ENCODE measurements at regions not wholly inside any gene's neighbourhood (a gene's known extent, or its start where the extent isn't known, plus 50 kb on each side); places are given as distances from the start of the nearest gene placed in this dataset.

GRCh38 chr9:20291201-20291600 lies 331.1 kb downstream of the MLLT3 start:
- no peak for DNase-seq

- DNase-seq, result no peak
These were observed 332.0 kb downstream of the MLLT3 start for GRCh38 chr9:20290257-20290656.

DNA sequence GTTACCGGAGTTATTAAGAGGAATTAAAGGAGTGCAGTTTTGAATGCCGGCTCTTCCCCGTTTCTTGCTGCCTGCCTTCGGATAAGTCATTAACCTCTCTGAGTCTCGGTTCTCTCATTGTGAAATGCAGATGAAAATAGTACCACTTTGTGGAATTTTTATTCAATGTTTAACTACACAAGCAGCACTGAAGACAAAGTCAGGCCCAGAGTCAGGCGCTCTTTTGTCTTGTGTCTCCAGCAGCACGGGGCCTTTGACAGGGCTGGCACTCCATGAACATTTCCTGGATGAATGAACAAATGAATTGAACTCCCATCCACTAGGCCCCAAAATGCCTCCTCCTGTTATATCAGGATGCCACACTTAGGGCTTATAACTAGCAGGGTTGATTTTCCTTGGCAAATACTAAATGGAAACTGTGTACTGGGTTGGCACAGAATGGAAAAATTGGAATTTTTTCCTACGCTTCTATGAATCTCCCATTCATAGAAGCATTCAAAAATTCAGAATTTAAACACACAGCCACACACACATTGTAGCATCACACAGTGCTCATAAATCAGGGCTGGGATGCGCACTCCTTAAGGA lies 332.8 kb downstream of the MLLT3 start:
- no peak for DNase-seq

GRCh38 chr9:20286969-20287368 lies 335.3 kb downstream of the MLLT3 start:
- no peak for DNase-seq

- DNase-seq, result no peak
These were observed 336.1 kb downstream of the MLLT3 start for GRCh38 chr9:20286154-20286700.

DNA sequence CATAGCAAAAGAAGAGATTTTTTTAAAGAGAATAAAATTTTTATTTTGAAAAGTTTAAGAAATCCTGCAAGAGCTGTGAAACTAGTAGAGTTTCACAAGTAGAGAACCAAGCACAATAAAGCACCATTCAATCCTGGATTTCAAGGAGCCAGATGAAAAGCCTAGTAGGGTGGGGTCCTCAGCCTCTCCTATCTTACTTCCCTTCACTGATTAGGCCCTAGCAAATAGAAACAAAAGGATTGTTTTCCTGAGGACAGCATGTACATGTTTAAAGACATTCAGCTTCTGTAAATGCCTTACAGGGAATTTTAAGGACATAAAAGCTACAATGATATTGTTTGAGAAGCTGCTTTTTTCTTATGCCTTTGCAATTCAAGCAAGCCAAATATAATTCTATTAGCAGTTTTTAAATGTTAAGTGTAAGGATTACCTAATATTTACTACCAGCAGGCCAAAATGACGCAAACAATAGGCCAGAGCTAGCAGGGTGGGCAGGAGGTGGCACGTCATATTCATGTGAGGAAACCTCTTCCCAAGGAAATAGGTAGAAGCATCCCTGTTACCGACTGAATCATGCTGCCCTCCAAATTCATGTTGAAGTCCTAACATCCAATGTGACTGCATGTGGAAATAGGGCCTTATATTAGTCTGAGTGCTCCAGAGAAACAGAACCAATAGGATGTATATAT lies 337.6 kb downstream of the MLLT3 start:
- no peak for DNase-seq

GRCh38 chr9:20280330-20280729 lies 342.0 kb downstream of the MLLT3 start:
- DNase-seq, result no peak

DNA sequence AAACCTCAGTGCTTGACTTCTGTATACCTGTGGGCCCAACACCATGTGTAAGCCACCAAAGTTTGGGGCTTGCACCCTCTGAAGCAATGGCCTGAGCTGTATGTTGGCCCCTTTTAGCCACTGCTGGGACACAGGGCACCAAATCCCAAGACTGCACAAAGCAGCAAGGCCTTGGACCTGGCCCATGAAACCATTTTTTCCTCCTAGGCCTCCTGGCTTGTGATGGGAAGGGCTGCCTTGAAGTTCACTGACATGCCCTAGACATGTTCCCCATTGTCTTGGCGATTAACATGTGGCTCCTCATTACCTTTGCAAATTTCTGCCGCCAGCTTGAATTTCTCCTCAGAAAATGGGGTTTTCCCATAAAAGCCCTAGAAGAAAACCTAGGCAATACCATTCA lies 345.5 kb downstream of the MLLT3 start:
- DNase-seq, result no peak

- no peak for DNase-seq
These were observed 350.6 kb downstream of the MLLT3 start for GRCh38 chr9:20271723-20272122.

DNA sequence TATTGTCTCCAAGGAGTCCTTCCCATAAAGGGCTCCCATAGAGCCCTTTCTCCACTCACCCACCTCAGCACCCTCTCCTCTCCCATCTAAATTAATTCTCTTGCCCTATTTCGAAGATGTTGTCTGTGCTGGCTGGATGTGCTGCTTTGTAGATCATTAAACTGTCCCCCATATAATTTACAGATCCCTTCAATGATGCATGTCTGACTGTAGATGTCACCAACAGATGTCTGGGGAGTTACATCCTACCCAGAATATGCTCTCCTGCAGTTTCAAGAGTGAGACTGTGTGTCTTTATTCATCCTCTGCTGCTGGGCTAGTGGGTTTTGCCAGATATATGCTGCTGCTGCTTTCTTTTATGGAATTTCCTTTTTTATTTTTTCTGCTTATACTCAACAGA lies 351.2 kb downstream of the MLLT3 start:
- no peak for DNase-seq

DNA sequence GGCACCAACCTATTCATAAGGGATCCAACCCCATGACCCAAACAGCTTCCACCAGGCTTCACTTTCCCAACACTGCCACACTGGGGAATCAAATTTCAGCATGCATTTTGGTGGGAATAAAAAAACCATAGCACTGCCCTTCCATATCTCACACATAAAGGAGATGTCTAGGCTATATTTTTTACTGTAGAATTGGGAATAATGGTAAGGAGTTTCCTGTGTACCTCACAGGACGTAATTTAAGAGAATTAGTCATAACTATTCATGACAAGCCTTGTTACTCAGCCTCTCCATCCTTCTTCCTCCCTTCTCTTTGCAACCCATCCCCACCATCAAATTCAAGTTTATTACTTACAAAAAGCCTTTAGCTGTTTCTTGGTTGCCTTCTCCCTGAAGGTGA lies 352.1 kb downstream of the MLLT3 start:
- no peak for DNase-seq

- DNase-seq, result no peak
These were observed 352.7 kb downstream of the MLLT3 start for GRCh38 chr9:20269620-20270019.

DNA sequence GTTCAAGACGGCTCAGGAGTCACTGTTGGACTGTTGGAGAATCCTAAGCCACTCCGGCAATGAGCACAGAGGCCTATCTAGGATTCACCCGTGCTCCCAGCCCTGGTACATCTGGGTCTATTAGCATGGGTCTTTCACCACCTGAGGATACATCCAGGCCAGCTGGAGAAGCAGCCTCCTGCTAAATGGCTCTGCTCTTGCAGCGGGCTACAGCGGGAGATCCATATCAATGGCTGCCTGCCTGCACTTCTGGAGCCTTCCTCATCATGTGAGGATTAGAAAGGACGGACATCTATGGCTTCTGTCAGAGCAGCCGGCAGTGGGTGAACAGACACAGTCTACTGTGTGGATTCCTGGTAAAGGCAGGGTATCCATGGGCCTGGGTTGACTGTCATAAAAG lies 357.4 kb downstream of the MLLT3 start:
- DNase-seq, result no peak

- no peak for DNase-seq
These were observed 359.7 kb downstream of the MLLT3 start for GRCh38 chr9:20262611-20263010.

GRCh38 chr9:20256284-20256948 lies 365.9 kb downstream of the MLLT3 start:
- no peak for DNase-seq

DNA sequence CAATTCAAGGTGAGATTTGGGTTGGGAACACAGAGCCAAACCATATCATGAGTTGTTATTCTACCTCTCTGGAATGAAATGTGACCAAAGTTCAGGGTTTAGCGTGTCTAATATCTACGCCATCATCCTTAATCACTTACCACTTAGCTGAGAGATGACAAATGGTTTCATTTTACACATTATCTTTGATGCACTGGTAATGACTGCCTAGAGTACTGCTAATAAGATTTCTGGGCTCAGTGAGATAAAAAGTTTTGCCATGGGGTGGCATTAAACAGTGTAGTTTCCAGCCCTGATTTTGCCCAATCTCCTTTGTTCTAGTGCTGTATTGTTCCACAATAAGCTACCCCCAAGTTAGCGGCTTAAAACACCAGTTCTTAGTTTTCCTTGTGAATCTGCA lies 367.2 kb downstream of the MLLT3 start:
- no peak for DNase-seq

GRCh38 chr9:20253635-20254034 lies 368.7 kb downstream of the MLLT3 start:
- DNase-seq, result no peak

DNA sequence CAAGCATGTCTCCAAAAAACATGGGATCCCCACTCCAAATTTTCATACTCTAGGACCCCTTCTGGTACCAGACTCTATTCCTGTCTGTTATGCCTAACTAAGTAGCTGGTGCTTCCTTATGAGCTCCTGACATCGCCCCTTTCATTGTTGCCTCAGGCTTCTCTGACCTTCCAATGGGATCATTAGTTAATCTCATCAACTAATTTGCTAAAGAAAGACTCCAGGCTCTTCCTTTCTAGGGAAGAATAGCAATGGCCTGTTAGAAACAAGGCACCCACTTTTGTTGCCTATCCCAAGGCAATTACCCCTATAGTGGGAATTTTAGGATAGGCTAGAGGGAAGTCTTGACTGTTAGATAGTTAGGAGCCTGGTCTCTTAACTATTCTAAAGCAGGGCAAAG lies 369.5 kb downstream of the MLLT3 start:
- DNase-seq, result no peak

DNA sequence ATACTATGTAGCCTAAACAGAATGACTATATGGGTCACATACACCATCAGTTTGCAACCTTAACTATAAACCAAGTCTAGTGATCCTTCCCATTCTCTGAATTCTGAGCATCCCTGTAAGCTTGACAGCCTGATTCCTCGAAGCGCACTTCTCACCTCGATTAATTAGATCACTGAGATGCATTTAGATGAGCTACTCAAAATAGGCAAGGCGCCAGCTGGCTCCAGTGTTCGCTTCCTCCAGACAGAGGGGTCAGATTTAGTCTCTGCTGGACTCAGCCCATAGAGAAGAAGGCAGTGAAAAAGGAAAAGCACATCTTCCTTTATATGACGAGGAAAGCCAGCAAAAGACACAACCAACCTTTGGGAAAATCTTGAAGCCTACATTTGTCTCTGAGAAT lies 371.5 kb downstream of the MLLT3 start:
- DNase-seq, result no peak

DNA sequence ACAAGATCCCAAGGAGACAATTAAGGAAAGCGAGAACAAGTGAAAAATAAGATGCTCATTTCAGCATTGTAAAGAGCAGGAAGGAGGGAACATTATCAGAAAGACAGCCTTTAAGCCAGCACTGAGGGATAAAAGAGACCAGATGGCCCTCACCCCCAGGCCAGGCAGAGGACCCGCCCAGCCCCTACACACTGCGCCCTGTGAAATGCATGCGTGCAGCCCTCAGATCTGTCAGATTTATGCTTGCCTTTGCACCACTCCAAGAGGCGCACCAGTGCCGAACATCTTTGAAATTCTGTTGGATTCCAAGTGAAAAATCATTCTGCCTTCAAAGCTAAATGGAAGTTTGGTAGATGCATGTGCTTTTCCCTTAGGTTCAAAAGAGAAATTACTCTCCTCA lies 378.0 kb downstream of the MLLT3 start:
- DNase-seq, result no peak

DNA sequence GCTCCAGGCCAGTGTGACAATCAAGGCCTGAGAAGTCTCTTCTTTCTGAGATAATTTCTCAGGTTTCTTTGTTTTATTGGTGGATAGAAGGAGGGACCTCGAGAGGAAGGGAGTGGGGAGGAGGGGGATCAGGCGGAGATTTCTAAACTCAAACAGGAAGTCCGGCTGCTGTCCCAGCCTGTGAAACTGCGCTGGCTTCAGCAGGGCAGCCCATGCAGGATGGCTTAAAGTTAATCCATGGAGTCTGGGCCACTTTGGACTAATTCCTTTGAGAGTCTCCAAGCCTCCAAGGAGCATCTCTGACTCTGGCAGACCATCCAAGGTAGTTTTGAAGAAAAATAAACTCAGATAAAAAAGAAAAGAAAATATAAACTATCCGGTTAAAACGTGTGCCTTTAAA lies 378.5 kb downstream of the MLLT3 start:
- DNase-seq, result no peak

DNA sequence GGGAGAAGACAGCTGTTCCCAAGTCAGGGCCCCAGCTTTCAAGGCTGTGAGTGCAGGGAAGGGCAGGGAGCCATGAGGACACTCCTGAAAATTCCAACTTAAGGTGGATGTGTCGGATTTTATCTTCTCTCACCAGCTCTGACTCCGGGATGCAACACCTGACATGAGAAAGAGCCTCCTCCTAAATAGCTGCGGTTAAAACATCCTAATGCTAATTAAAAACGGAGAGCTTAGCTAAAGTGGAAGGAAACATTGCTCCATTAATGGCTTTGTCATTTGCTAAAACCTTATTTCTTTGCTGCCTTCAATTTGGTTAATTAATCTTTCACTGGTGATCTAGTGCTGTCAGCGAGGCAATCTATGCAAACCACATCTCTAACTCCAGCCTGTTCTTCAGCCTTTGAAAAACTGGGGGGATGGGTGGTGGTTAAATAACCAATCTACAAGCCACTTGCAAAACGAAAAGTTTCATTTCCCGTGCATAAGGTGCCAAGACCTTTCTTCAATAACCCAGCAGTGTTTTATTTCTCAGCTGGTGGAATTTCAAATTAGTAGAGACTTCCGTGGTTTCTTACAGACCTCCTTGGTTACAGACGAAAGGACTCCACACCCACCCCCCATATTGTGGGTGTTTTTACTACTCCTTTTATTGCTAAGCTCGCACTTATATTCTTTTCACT lies 379.6 kb downstream of the MLLT3 start:
- peak; percentile 22 to 36 for DNase-seq

GRCh38 chr9:20240498-20240897 lies 381.8 kb downstream of the MLLT3 start:
- DNase-seq, result no peak

DNA sequence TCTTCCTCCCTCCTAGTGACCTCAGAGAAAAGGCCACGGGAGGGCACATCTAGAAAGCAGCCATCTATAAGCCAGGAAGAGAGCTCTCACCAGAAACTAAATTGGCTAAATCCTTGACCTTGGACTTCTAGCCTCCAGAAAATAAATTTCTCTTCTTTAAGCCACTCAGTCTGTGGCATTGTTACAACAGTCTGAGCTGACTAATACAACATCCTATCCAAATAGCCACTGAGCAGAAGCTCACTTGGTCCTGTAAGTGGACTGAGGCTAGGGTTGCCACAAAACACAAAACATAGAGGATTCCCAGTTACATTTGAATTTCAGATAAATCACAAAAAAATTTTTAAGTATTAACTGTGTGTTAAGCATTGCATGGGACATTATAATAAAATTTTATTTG lies 383.4 kb downstream of the MLLT3 start:
- no peak for DNase-seq

Data from stimulated activated CD4-positive, alpha-beta T cell treated with anti-CD3 and anti-CD28 coated beads, Interleukin-2, amount 100 ng/mL, for 24 hours (primary cell).